ENCODE measurements at regions not wholly inside any gene's neighbourhood (a gene's known extent, or its start where the extent isn't known, plus 50 kb on each side); places are given as distances from the start of the nearest gene placed in this dataset.

DNA sequence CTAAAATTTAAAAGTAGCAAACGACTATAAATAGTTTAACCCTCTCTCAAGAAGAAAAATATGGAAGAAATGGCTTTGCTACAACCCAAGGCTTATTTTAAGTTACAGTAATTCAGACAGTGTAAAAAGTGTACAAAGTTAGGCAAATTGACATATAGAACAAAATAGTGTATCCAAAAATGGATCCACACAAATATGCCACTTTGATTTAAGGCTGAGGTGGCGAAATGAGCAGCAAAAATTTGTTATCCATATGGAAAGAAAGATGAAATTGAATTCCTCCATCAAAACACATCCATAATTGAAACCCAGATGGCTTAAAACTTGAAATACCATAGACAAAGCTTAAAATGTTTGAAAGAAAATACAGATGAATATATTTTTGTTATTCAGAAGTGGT is 540.8 kb downstream of the BRINP3 start:
- no peak overlapping the region for H3K27ac ChIP-seq (ENCODE audit: low read length)
- no peak overlapping the region for H3K4me2 ChIP-seq (ENCODE audit: low read depth, low read length)
- no peaks in the 10 kb centered on the region for H3F3A ChIP-seq (ENCODE audit: insufficient read depth, low read length)
- TF ChIP-seq EZH2 (optimal IDR thresholded peaks at IDR 0.05; ENCODE audit: low read depth, low read length) (no peak), EZH2phosphoT487 (IDR thresholded peaks at IDR 0.05; ENCODE audit: low read length) (no peak)
- TF ChIP-seq, protein P1, sequence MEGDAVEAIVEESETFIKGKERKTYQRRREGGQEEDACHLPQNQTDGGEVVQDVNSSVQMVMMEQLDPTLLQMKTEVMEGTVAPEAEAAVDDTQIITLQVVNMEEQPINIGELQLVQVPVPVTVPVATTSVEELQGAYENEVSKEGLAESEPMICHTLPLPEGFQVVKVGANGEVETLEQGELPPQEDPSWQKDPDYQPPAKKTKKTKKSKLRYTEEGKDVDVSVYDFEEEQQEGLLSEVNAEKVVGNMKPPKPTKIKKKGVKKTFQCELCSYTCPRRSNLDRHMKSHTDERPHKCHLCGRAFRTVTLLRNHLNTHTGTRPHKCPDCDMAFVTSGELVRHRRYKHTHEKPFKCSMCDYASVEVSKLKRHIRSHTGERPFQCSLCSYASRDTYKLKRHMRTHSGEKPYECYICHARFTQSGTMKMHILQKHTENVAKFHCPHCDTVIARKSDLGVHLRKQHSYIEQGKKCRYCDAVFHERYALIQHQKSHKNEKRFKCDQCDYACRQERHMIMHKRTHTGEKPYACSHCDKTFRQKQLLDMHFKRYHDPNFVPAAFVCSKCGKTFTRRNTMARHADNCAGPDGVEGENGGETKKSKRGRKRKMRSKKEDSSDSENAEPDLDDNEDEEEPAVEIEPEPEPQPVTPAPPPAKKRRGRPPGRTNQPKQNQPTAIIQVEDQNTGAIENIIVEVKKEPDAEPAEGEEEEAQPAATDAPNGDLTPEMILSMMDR (IDR thresholded peaks at IDR 0.05; ENCODE audit: low read length), result no peak
- no peaks in the 10 kb centered on the region for H4K20me1 ChIP-seq (ENCODE audit: insufficient read depth, low read length)
- no peak for DNase-seq
- no peak overlapping the region for H3K9ac ChIP-seq (ENCODE audit: low read length)
- H3K36me3 ChIP-seq (replicated peaks; ENCODE audit: insufficient read depth, low read length), result no peaks in the 10 kb centered on the region
- H2AFZ ChIP-seq (ENCODE audit: low read length), result no peak overlapping the region
- no peaks in the 10 kb centered on the region for H3K9me3 ChIP-seq (replicated peaks; ENCODE audit: insufficient read depth, low read length)
- H3K4me1 ChIP-seq (ENCODE audit: low read length), result no peaks in the 10 kb centered on the region
- no peaks in the 10 kb centered on the region for H3K79me2 ChIP-seq (ENCODE audit: low read length)
- no peak overlapping the region for H3K4me3 ChIP-seq (ENCODE audit: low read length)
- H3K27me3 ChIP-seq (replicated peaks; ENCODE audit: insufficient read depth, low read length), result no peaks in the 10 kb centered on the region
- H3K9me2 ChIP-seq (replicated peaks; ENCODE audit: insufficient read depth, low read length), result no peaks in the 10 kb centered on the region

DNA sequence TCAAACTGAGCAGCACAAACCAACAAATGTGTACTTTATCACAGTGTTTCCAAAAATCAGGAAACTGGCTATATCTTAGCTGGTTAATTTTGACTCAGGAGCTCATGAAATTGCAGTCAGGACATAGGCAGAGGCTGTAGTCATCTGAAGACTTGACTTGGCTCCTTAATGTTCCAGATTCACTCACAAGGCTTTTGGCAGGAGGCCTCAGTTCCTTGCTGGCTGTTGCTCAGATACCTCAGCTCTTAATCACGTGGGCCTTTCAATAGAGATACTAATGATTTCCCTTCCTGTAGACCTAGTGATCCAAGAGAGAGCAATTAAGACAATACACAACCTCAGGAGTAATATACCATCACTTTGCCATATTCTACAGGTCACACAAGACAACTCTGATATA is 537.7 kb downstream of the BRINP3 start:
- H3K79me2 ChIP-seq (ENCODE audit: low read length), result no peaks in the 10 kb centered on the region
- no peaks in the 10 kb centered on the region for H3K4me1 ChIP-seq (ENCODE audit: low read length)
- H4K20me1 ChIP-seq (ENCODE audit: insufficient read depth, low read length), result no peaks in the 10 kb centered on the region
- no peaks in the 10 kb centered on the region for H3F3A ChIP-seq (ENCODE audit: insufficient read depth, low read length)
- no peaks in the 10 kb centered on the region for H3K9me3 ChIP-seq (replicated peaks; ENCODE audit: insufficient read depth, low read length)
- H3K36me3 ChIP-seq (replicated peaks; ENCODE audit: insufficient read depth, low read length), result no peaks in the 10 kb centered on the region
- no peaks in the 10 kb centered on the region for H3K27me3 ChIP-seq (replicated peaks; ENCODE audit: insufficient read depth, low read length)
- no peak overlapping the region for H2AFZ ChIP-seq (ENCODE audit: low read length)
- H3K4me2 ChIP-seq (ENCODE audit: low read depth, low read length), result no peak overlapping the region
- no peak for DNase-seq
- H3K4me3 ChIP-seq (ENCODE audit: low read length), result no peak overlapping the region
- TF ChIP-seq, protein P1 (IDR thresholded peaks at IDR 0.05; ENCODE audit: low read length), result no peak
- no peak for TF ChIP-seq EZH2phosphoT487 (IDR thresholded peaks at IDR 0.05; ENCODE audit: low read length)
- no peak for TF ChIP-seq EZH2 (optimal IDR thresholded peaks at IDR 0.05; ENCODE audit: low read depth, low read length)
- no peaks in the 10 kb centered on the region for H3K9me2 ChIP-seq (replicated peaks; ENCODE audit: insufficient read depth, low read length)
- no peak overlapping the region for H3K27ac ChIP-seq (ENCODE audit: low read length)
- H3K9ac ChIP-seq (ENCODE audit: low read length), result no peak overlapping the region

GRCh38 chr1:189941922-189942321 is 535.7 kb downstream of the BRINP3 start:
- H3K9ac ChIP-seq (ENCODE audit: low read length), result no peak overlapping the region
- no peaks in the 10 kb centered on the region for H3F3A ChIP-seq (ENCODE audit: insufficient read depth, low read length)
- no peak for DNase-seq
- H3K4me1 ChIP-seq (ENCODE audit: low read length), result no peaks in the 10 kb centered on the region
- no peaks in the 10 kb centered on the region for H3K36me3 ChIP-seq (replicated peaks; ENCODE audit: insufficient read depth, low read length)
- H3K27ac ChIP-seq (ENCODE audit: low read length), result no peak overlapping the region
- H4K20me1 ChIP-seq (ENCODE audit: insufficient read depth, low read length), result no peaks in the 10 kb centered on the region
- H3K9me2 ChIP-seq (replicated peaks; ENCODE audit: insufficient read depth, low read length), result no peaks in the 10 kb centered on the region
- H3K4me2 ChIP-seq (ENCODE audit: low read depth, low read length), result no peak overlapping the region
- no peaks in the 10 kb centered on the region for H3K9me3 ChIP-seq (replicated peaks; ENCODE audit: insufficient read depth, low read length)
- TF ChIP-seq EZH2 (optimal IDR thresholded peaks at IDR 0.05; ENCODE audit: low read depth, low read length) (no peak), EZH2phosphoT487 (IDR thresholded peaks at IDR 0.05; ENCODE audit: low read length) (no peak)
- TF ChIP-seq, protein P1 (IDR thresholded peaks at IDR 0.05; ENCODE audit: low read length), result no peak
- no peaks in the 10 kb centered on the region for H3K27me3 ChIP-seq (replicated peaks; ENCODE audit: insufficient read depth, low read length)
- H3K4me3 ChIP-seq (ENCODE audit: low read length), result no peak overlapping the region
- no peak overlapping the region for H2AFZ ChIP-seq (ENCODE audit: low read length)
- no peaks in the 10 kb centered on the region for H3K79me2 ChIP-seq (ENCODE audit: low read length)

Data from MM.1S (cell line).